SK-N-SH (cell line): ENCODE measurements at regions not wholly inside any gene's neighbourhood (a gene's known extent, or its start where the extent isn't known, plus 50 kb on each side); places are given as distances from the start of the nearest gene placed in this dataset.

Experiments
- CTCF ChIA-PET: fragments of 300-600, 350-600 bp; formaldehyde crosslinking; extraction: SDS; loops from one replicate; lab custom pipeline; 2021; lab: Yijun Ruan, JAX
- POLR2A ChIA-PET: fragments of 350-600 bp; sonication (Branson Sonifier 250); formaldehyde crosslinking; extraction: SDS; loops from one replicate; lab custom pipeline; 2020; ENCODE audit warnings: antibody characterized with exemption, inconsistent platforms; lab: Yijun Ruan, JAX
- DNase-seq: peaks from one replicate; pipeline ENCODE4 v3.0.0; 2012
- H2AFZ ChIP-seq: fragments of 200-600 bp; sonication (generic); 2 replicates; pipeline ENCODE4 v1.8.1; 2016; ENCODE audit warnings: antibody characterized with exemption, mild to moderate bottlenecking, low read depth
- H3F3A ChIP-seq: fragments of 200-600 bp; sonication (generic); replicated peaks from 2 replicates; pipeline ENCODE3; 2016; ENCODE audit warnings: antibody characterized with exemption, mild to moderate bottlenecking; ENCODE audit not compliant: insufficient read depth
- H3K27ac ChIP-seq, 2 experiments: fragments of 200-500 bp in 1 of 2; fragments of 200-600 bp in 1 of 2; sonication (Bioruptor generic) in 1 of 2; sonication (generic), shearing (Covaris generic) in 1 of 2; 2 replicates each; pipeline versions ENCODE4 v1.5.1 to v1.6.1; 2014 to 2016; ENCODE audit warnings: low read depth in 2 of 2, inconsistent platforms in 1 of 2, low read length in 1 of 2, mild to moderate bottlenecking in 1 of 2, mixed read lengths in 1 of 2
- H3K27me3 ChIP-seq: fragments of 200-600 bp; sonication (generic), shearing (Covaris generic); 2 replicates; pipeline ENCODE4 v1.6.1; 2016; ENCODE audit warnings: mixed run types; ENCODE audit not compliant: insufficient read depth
- H3K36me3 ChIP-seq, 2 experiments: fragments of 200-500 bp in 1 of 2; fragments of 200-600 bp in 1 of 2; sonication (Bioruptor generic) in 1 of 2; sonication (generic) in 1 of 2; replicated peaks in 1 of 2; 2 replicates each; pipeline versions ENCODE3 to v1.5.1; 2014 to 2016; ENCODE audit warnings: low read length in 1 of 2, mild to moderate bottlenecking in 1 of 2; ENCODE audit not compliant: insufficient read depth in 2 of 2, control insufficient read depth in 1 of 2
- H3K4me1 ChIP-seq, 2 experiments: fragments of 200-500 bp in 1 of 2; fragments of 200-600 bp in 1 of 2; sonication (Bioruptor generic) in 1 of 2; sonication (generic), shearing (Covaris generic) in 1 of 2; 2 replicates each; pipeline versions ENCODE4 v1.5.1 to v1.6.1; 2014 to 2016; ENCODE audit warnings: low read depth in 1 of 2, low read length in 1 of 2, mixed run types in 1 of 2; ENCODE audit not compliant: insufficient read depth in 2 of 2, control insufficient read depth in 1 of 2
- H3K4me2 ChIP-seq: fragments of 200-600 bp; sonication (generic), shearing (Covaris generic); 2 replicates; pipeline ENCODE4 v1.6.1; 2017; ENCODE audit warnings: mixed run types
- H3K4me3 ChIP-seq, 2 experiments: fragments of 200-500 bp in 1 of 2; fragments of 200-600 bp in 1 of 2; sonication (Bioruptor generic) in 1 of 2; sonication (generic), shearing (Covaris generic) in 1 of 2; 2 replicates each; pipeline versions ENCODE4 v1.5.1 to v1.8.1; 2014 to 2016; ENCODE audit warnings: low read depth in 2 of 2, inconsistent platforms in 1 of 2, low read length in 1 of 2, mild to moderate bottlenecking in 1 of 2, mixed read lengths in 1 of 2, moderate library complexity in 1 of 2
- H3K79me2 ChIP-seq: fragments of 200-600 bp; sonication (generic); 2 replicates; pipeline ENCODE4 v1.8.1; 2017; ENCODE audit warnings: mild to moderate bottlenecking; ENCODE audit not compliant: insufficient read depth
- H3K9ac ChIP-seq: fragments of 200-600 bp; sonication (generic); 2 replicates; pipeline ENCODE4 v1.6.1; 2017; ENCODE audit warnings: mixed run types
- H3K9me2 ChIP-seq: fragments of 200-600 bp; sonication (generic); 2 replicates; pipeline ENCODE4 v1.6.1; 2017; ENCODE audit warnings: mixed run types
- H3K9me3 ChIP-seq: fragments of 200-600 bp; sonication (generic); 2 replicates; pipeline ENCODE4 v1.6.1; 2017; ENCODE audit warnings: mixed run types, mild to moderate bottlenecking, moderate library complexity
- H4K20me1 ChIP-seq: fragments of 200-600 bp; sonication (generic); 2 replicates; pipeline ENCODE4 v1.6.1; 2017; ENCODE audit warnings: mild to moderate bottlenecking, mixed run types; ENCODE audit not compliant: insufficient read depth
- CTCF ChIP-seq: fragments of 200-600 bp; sonication (generic); IDR thresholded peaks from 2 replicates; pipeline ENCODE4 v1.6.1; 2017; ENCODE audit warnings: antibody characterized with exemption, mild to moderate bottlenecking, moderate library complexity
- ELF1 ChIP-seq: IDR thresholded peaks from 2 replicates; pipeline ENCODE4 v1.4.0; 2012
- FOXJ3 ChIP-seq: sonication (generic); formaldehyde crosslinking; IDR thresholded peaks from 2 replicates; pipeline ENCODE4 v1.5.1; 2020; ENCODE audit warnings: mild to moderate bottlenecking, missing genetic modification reagents
- GABPA ChIP-seq: IDR thresholded peaks from 2 replicates; pipeline ENCODE4 v1.4.0; 2012; ENCODE audit warnings: low read depth, mild to moderate bottlenecking
- MXI1 ChIP-seq: IDR thresholded peaks from 2 replicates; pipeline ENCODE4 v1.6.1; 2012; ENCODE audit warnings: mild to moderate bottlenecking, low read depth, low read length, improper control_type of control experiment
- NRF1 ChIP-seq: IDR thresholded peaks from 2 replicates; pipeline ENCODE4 v1.6.1; 2012; ENCODE audit warnings: low read depth, mild to moderate bottlenecking, low read length
- POLR2AphosphoS5 ChIP-seq: IDR thresholded peaks from 2 replicates; pipeline ENCODE4 v1.6.1; 2012; ENCODE audit warnings: low read depth, low read length
- RCOR1 ChIP-seq: fragments of 150-350 bp; IDR thresholded peaks from 2 replicates; pipeline ENCODE4 v1.6.1; 2017; ENCODE audit warnings: antibody characterized with exemption, low read length
- RFX5 ChIP-seq: IDR thresholded peaks from 2 replicates; pipeline ENCODE4 v1.6.1; 2012; ENCODE audit warnings: mild to moderate bottlenecking, improper control_type of control experiment, low read length
- RXRA ChIP-seq: IDR thresholded peaks from 2 replicates; pipeline ENCODE4 v1.4.0; 2012; ENCODE audit warnings: low read depth, mild to moderate bottlenecking, borderline replicate concordance
- TEAD4 ChIP-seq: IDR thresholded peaks from 2 replicates; pipeline ENCODE4 v1.4.0; 2012; ENCODE audit warnings: mild to moderate bottlenecking, borderline replicate concordance; ENCODE audit not compliant: insufficient read depth
- USF1 ChIP-seq: IDR thresholded peaks from 2 replicates; pipeline ENCODE4 v1.4.0; 2012; ENCODE audit warnings: low read depth, borderline replicate concordance
- YY1 ChIP-seq: IDR thresholded peaks from 2 replicates; pipeline ENCODE4 v1.4.0; 2012; ENCODE audit warnings: low read depth, mild to moderate bottlenecking
- ZBTB33 ChIP-seq: IDR thresholded peaks from 2 replicates; pipeline ENCODE4 v1.4.0; 2012; ENCODE audit warnings: low read depth, borderline replicate concordance
- WGBS: methylation state at CpG from one replicate; pipeline ENCODE4 v1.1.6; 2017; ENCODE audit warnings: low lambda C conversion rate; 5-methylcytosine and 5-hydroxymethylcytosine counted together
- TF ChIP-seq, protein P1 (sequence below): fragments of 150-350 bp; IDR thresholded peaks from 2 replicates; pipeline ENCODE4 v1.6.1; 2016; ENCODE audit warnings: mild to moderate bottlenecking, low read depth, low read length

DNA sequence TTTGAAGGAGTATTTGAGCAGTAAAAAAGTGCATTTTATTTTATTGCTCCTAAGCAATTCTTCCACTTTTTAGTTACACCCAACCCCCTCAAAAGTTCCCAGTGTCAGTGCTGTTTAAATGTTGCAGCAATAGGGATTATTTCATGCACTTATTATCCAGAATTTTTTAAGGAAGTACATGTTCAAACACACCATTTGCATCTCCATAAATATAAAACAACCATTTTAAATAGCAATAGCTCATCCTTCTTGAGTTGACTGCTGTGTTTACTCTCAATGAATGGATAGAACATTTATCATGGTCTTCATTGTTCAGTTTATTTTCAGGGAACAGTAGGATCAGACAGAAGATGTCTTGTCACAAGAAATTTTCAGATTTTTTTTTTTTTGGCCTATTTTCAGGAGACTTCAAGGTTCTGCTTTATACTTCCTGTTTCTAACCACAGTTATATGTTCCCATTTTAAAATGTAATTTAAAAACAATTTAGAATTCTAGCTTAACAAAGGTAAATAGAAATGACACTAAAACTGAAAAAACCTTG, 171.9 kb downstream of the TMA16 start:
- no peak overlapping the region for H3K9ac ChIP-seq
- ChIA-PET POLR2A (no interaction called here), CTCF (interaction anchor here (1.5 kb wide), 1 partner anchor 14 kb away, joined by 6 read pairs; no protein-coding TSS in a partner anchor)
- no peak overlapping the region for H3K4me2 ChIP-seq
- TF ChIP-seq GABPA (no peak), YY1 (no peak), NRF1 (no peak)
- no peak overlapping the region for H3K27ac ChIP-seq
- H3K9me3 ChIP-seq: no peaks in the 10 kb centered on the region
- H2AFZ ChIP-seq: 0 out of 2 replicates have a peak overlapping the region, but pooled peaks have one; percentile 30
- H3K4me3 ChIP-seq: no peak overlapping the region
- H3K9me2 ChIP-seq: no peaks in the 10 kb centered on the region
- H3K79me2 ChIP-seq: no peaks in the 10 kb centered on the region
- H4K20me1 ChIP-seq: no peaks in the 10 kb centered on the region
- H3K27me3 ChIP-seq: 0 out of 2 replicates have a peak, but pooled peaks cover 4% of the 10 kb centered on the region
- H3K36me3 ChIP-seq: no peaks in the 10 kb centered on the region
- H3F3A ChIP-seq: no peaks in the 10 kb centered on the region
- no peak for DNase-seq
- peaks cover 0 to 3% of the 10 kb centered on the region in 2 experiments; a peak in 1 of 4 replicates for H3K4me1 ChIP-seq

DNA sequence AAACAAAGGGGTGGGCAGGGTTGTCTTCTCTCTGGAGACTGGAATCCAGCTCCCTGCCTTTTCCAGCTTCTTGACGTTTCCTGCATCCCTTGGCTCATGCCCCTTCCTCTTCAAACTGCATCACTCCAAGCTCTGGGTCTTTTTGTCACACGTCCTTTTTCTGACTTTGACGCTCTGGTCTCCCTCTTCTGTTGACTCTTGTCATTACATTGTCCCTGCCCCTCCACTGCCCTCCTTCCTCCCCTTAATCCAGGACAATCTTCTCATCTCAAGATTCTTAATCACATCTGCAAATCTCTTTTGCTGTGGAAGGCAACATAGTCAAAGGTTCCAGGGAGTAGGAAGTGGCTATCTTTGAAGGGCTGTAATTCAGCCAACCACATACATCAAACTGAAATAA, 178.3 kb downstream of the TMA16 start:
- Histone ChIP-seq H3K4me3 (no peak overlapping the region), H3K27me3 (peaks cover 8% of the 10 kb centered on the region; the same call in 1 of the 2 replicates), H3K4me1 (no peaks in the 10 kb centered on the region), H3K27ac (no peak overlapping the region), H3K9me2 (no peaks in the 10 kb centered on the region), H3K36me3 (no peaks in the 10 kb centered on the region), H3K79me2 (no peaks in the 10 kb centered on the region)
- CTCF ChIA-PET: interaction anchor here (1.1 kb wide), 2 partner anchors 8 to 89 kb away, joined by 3 to 5 read pairs; no protein-coding TSS in a partner anchor
- 5% methylated on average over 3 of the region's 3 CpGs for WGBS
- TF ChIP-seq POLR2AphosphoS5 (no peak), CTCF (0 out of 2 replicates have a peak, but pooled peaks have one; percentile 8), RCOR1 (no peak)
- TF ChIP-seq, all 33 proteins: peak for 1
- H2AFZ ChIP-seq: no peak overlapping the region
- H3K9ac ChIP-seq: no peak overlapping the region
- no peaks in the 10 kb centered on the region for H4K20me1 ChIP-seq
- POLR2A ChIA-PET: no interaction called here
- no peaks in the 10 kb centered on the region for H3K9me3 ChIP-seq
- no peaks in the 10 kb centered on the region for H3F3A ChIP-seq
- H3K4me2 ChIP-seq: no peak overlapping the region
- DNase-seq: peak; percentile 3

- H3K4me1 ChIP-seq: no peaks in the 10 kb centered on the region
- no peak for DNase-seq
- no peak for TF ChIP-seq RFX5
- TF ChIP-seq ZBTB33: no peak
- TF ChIP-seq USF1: no peak
- TF ChIP-seq, protein P1, sequence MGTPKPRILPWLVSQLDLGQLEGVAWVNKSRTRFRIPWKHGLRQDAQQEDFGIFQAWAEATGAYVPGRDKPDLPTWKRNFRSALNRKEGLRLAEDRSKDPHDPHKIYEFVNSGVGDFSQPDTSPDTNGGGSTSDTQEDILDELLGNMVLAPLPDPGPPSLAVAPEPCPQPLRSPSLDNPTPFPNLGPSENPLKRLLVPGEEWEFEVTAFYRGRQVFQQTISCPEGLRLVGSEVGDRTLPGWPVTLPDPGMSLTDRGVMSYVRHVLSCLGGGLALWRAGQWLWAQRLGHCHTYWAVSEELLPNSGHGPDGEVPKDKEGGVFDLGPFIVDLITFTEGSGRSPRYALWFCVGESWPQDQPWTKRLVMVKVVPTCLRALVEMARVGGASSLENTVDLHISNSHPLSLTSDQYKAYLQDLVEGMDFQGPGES: no peak
- TF ChIP-seq MXI1: no peak
- TF ChIP-seq FOXJ3 (CRISPR knock-in tag): no peak
- no peak for TF ChIP-seq RXRA
- TF ChIP-seq TEAD4: no peak
- no peak for TF ChIP-seq ELF1
Measured at GRCh38 chr4:163673848-163674697, 179.6 kb downstream of the TMA16 start.

More at GRCh38 chr4:163673848-163674697, 179.6 kb downstream of the TMA16 start:
- no peak overlapping the region for H3K4me3 ChIP-seq
- no peak overlapping the region for H3K9ac ChIP-seq
- H3K79me2 ChIP-seq: no peaks in the 10 kb centered on the region
- no peak overlapping the region for H2AFZ ChIP-seq
- ChIA-PET POLR2A (no interaction called here), CTCF (no interaction called here)
- H3K9me2 ChIP-seq: no peaks in the 10 kb centered on the region
- no peaks in the 10 kb centered on the region for H4K20me1 ChIP-seq
- WGBS: 1% methylated on average over 5 of the region's 5 CpGs
- H3K27ac ChIP-seq: no peak overlapping the region
- no peak overlapping the region for H3K4me2 ChIP-seq
- no peaks in the 10 kb centered on the region for H3F3A ChIP-seq
- H3K27me3 ChIP-seq: peaks cover 8% of the 10 kb centered on the region; the same call in 1 of the 2 replicates
- H3K9me3 ChIP-seq: no peaks in the 10 kb centered on the region
- H3K36me3 ChIP-seq: no peaks in the 10 kb centered on the region
